Thymus (tissue), 11 donors: ENCODE measurements at regions not wholly inside any gene's neighbourhood (a gene's known extent, or its start where the extent isn't known, plus 50 kb on each side); places are given as distances from the start of the nearest gene placed in this dataset.
"Not testable (repeated sequence)": the region's sequence is repeated elsewhere in the genome, so short reads cannot be mapped to it uniquely, and the experiment has no call there.

Experiments
- DNase-seq, 9 donors: peaks; one replicate each; pipeline ENCODE4 v3.0.0-alpha.2; 2013; ENCODE audit warnings: low spot score in 9 of 9, low read depth in 6 of 9, missing footprints in 1 of 9
- H3K27ac ChIP-seq, 2 donors: one replicate each; pipeline ENCODE4 v1.5.1; 2013; ENCODE audit warnings: control low read depth in 1 of 2, low read depth in 1 of 2, low read length in 1 of 2, mild to moderate bottlenecking in 1 of 2, moderate library complexity in 1 of 2
- H3K27me3 ChIP-seq, 2 donors: one replicate each; pipeline ENCODE4 v1.5.1; 2013; ENCODE audit warnings: low read length in 1 of 2; ENCODE audit not compliant: control insufficient read depth in 2 of 2, insufficient read depth in 1 of 2
- H3K36me3 ChIP-seq, 2 donors: one replicate each; pipeline ENCODE4 v1.5.1; 2013; ENCODE audit warnings: low read length in 1 of 2, mild to moderate bottlenecking in 1 of 2, moderate library complexity in 1 of 2; ENCODE audit not compliant: control insufficient read depth in 2 of 2, insufficient read depth in 2 of 2
- H3K4me1 ChIP-seq, 2 donors: one replicate each; pipeline ENCODE4 v1.5.1; 2013; ENCODE audit warnings: low read length in 2 of 2; ENCODE audit not compliant: control insufficient read depth in 2 of 2, insufficient read depth in 2 of 2
- H3K4me3 ChIP-seq, 2 donors: one replicate each; pipeline ENCODE4 v1.5.1; 2013; ENCODE audit warnings: low read length in 2 of 2, control low read depth in 1 of 2, mild to moderate bottlenecking in 1 of 2
- H3K9me3 ChIP-seq, 2 donors: one replicate each; pipeline ENCODE4 v1.5.1; 2013; ENCODE audit warnings: low read length in 1 of 2, mild to moderate bottlenecking in 1 of 2; ENCODE audit not compliant: control insufficient read depth in 2 of 2, insufficient read depth in 1 of 2
- WGBS: extraction: QIAGEN DNeasy Blood & Tissue Kit; methylation state at CpG from one replicate; pipeline ENCODE4 v1.1.7; 2013; 5-methylcytosine and 5-hydroxymethylcytosine counted together
- donor health status: healthy.

GRCh38 chr16:26563018-26563417, 503.7 kb upstream of the C16orf82 start:
- Histone ChIP-seq H3K27me3 (no peaks in the 10 kb centered on the region), H3K36me3 (no peaks in the 10 kb centered on the region), H3K4me1 (no peaks in the 10 kb centered on the region), H3K9me3 (no peaks in the 10 kb centered on the region), H3K27ac (no peak overlapping the region), H3K4me3 (no peak overlapping the region)
- DNase-seq: no peak
- 90% methylated on average over 2 of the region's 2 CpGs for WGBS

GRCh38 chr16:26567356-26567755, 499.4 kb upstream of the C16orf82 start:
- Histone ChIP-seq H3K4me3 (no peak overlapping the region), H3K27ac (no peak overlapping the region), H3K4me1 (no peaks in the 10 kb centered on the region), H3K9me3 (no peaks in the 10 kb centered on the region), H3K27me3 (no peaks in the 10 kb centered on the region), H3K36me3 (no peaks in the 10 kb centered on the region)
- no peak for DNase-seq
- 79% methylated on average over 9 of the region's 9 CpGs for WGBS

- no peak overlapping the region for H3K4me3 ChIP-seq
- H3K27ac ChIP-seq: no peak overlapping the region
- H3K4me1 ChIP-seq: no peaks in the 10 kb centered on the region
- peak in 2 of 9 donors; percentile 4 to 23 for DNase-seq
- no peaks in the 10 kb centered on the region for H3K27me3 ChIP-seq
- H3K9me3 ChIP-seq: no peaks in the 10 kb centered on the region
- no peaks in the 10 kb centered on the region for H3K36me3 ChIP-seq
These were observed 496.9 kb upstream of the C16orf82 start for GRCh38 chr16:26569793-26570192.

- WGBS: 87% methylated on average over 2 of the region's 2 CpGs
- no peaks in the 10 kb centered on the region for H3K4me1 ChIP-seq
- H3K9me3 ChIP-seq: no peaks in the 10 kb centered on the region
- no peak overlapping the region for H3K4me3 ChIP-seq
- no peaks in the 10 kb centered on the region for H3K27me3 ChIP-seq
- no peak overlapping the region for H3K27ac ChIP-seq
- DNase-seq: no peak
- H3K36me3 ChIP-seq: no peaks in the 10 kb centered on the region
These were observed 488.0 kb upstream of the C16orf82 start for GRCh38 chr16:26578748-26579147.

- Histone ChIP-seq H3K27ac (no peak overlapping the region), H3K27me3 (no peaks in the 10 kb centered on the region), H3K4me1 (no peaks in the 10 kb centered on the region), H3K36me3 (no peaks in the 10 kb centered on the region), H3K9me3 (no peaks in the 10 kb centered on the region), H3K4me3 (no peak overlapping the region)
- DNase-seq: no peak
- WGBS: 87% methylated on average over 4 of the region's 4 CpGs
These were observed 482.9 kb upstream of the C16orf82 start for GRCh38 chr16:26583803-26584202.

- Histone ChIP-seq H3K4me1 (no peaks in the 10 kb centered on the region), H3K4me3 (no peak overlapping the region), H3K36me3 (no peaks in the 10 kb centered on the region), H3K27me3 (no peaks in the 10 kb centered on the region), H3K27ac (no peak overlapping the region), H3K9me3 (no peaks in the 10 kb centered on the region)
- no peak for DNase-seq
- 67% methylated on average over 5 of the region's 5 CpGs for whole genome bisulfite sequencing
These were observed 473.0 kb upstream of the C16orf82 start for GRCh38 chr16:26593700-26594099.

GRCh38 chr16:26594666-26595065, 472.1 kb upstream of the C16orf82 start:
- H3K9me3 ChIP-seq: no peaks in the 10 kb centered on the region
- no peak overlapping the region for H3K4me3 ChIP-seq
- WGBS: 91% methylated on average over 5 of the region's 5 CpGs
- no peak overlapping the region for H3K27ac ChIP-seq
- H3K36me3 ChIP-seq: no peaks in the 10 kb centered on the region
- no peaks in the 10 kb centered on the region for H3K4me1 ChIP-seq
- H3K27me3 ChIP-seq: no peaks in the 10 kb centered on the region
- no peak for DNase-seq

- Histone ChIP-seq H3K4me1 (no peaks in the 10 kb centered on the region), H3K9me3 (no peaks in the 10 kb centered on the region), H3K4me3 (no peak overlapping the region), H3K27me3 (no peaks in the 10 kb centered on the region), H3K27ac (no peak overlapping the region), H3K36me3 (no peaks in the 10 kb centered on the region)
- no peak for DNase-seq
- whole genome bisulfite sequencing: 91% methylated on average over 4 of the region's 4 CpGs
These were observed 471.5 kb upstream of the C16orf82 start for GRCh38 chr16:26595199-26595598.

- not testable (repeated sequence) for H3K36me3 ChIP-seq, H3K9me3 ChIP-seq, DNase-seq, H3K27ac ChIP-seq, H3K4me1 ChIP-seq, H3K4me3 ChIP-seq, H3K27me3 ChIP-seq
- WGBS: 93% methylated on average over 5 of the region's 5 CpGs
These were observed 470.7 kb upstream of the C16orf82 start for GRCh38 chr16:26596033-26596432.

GRCh38 chr16:26598061-26598460, 468.7 kb upstream of the C16orf82 start:
- no peaks in the 10 kb centered on the region for H3K36me3 ChIP-seq
- no peak overlapping the region for H3K27ac ChIP-seq
- peak in 5 of 9 donors; percentile 3 to 54 (median 13) for DNase-seq
- H3K9me3 ChIP-seq: no peaks in the 10 kb centered on the region
- H3K4me3 ChIP-seq: no peak overlapping the region
- H3K4me1 ChIP-seq: no peaks in the 10 kb centered on the region
- 78% methylated on average over 5 of the region's 5 CpGs for WGBS
- no peaks in the 10 kb centered on the region for H3K27me3 ChIP-seq
